Common myeloid progenitor, CD34-positive (primary cell): ENCODE measurements at regions not wholly inside any gene's neighbourhood (a gene's known extent, or its start where the extent isn't known, plus 50 kb on each side); places are given as distances from the start of the nearest gene placed in this dataset.

ENCODE experiments used
- CTCF ChIA-PET: fragments of 350-600 bp; sonication (Branson Sonifier 250); formaldehyde crosslinking; loops from one replicate; lab custom pipeline; 2021; ENCODE audit warnings: antibody characterized with exemption; lab: Charles Lee
- POLR2A ChIA-PET: fragments of 350-600 bp; sonication (Branson Sonifier 250); formaldehyde crosslinking; loops from one replicate; lab custom pipeline; 2021; ENCODE audit warnings: antibody characterized with exemption; lab: Charles Lee
- DNase-seq, 3 donors: peaks; one replicate each; pipeline versions ENCODE4 v3.0.0 to v3.0.0-alpha.2; 2013
- H3K27ac ChIP-seq, 2 experiments: 1 replicate in 1 of 2; 2 replicates in 1 of 2; pipeline ENCODE4 v1.7.0; 2013; ENCODE audit warnings: inconsistent platforms in 2 of 2, low read length in 2 of 2, mild to moderate bottlenecking in 2 of 2, low read depth in 1 of 2, moderate library complexity in 1 of 2; ENCODE audit not compliant: severe bottlenecking in 2 of 2, insufficient read depth in 1 of 2, poor library complexity in 1 of 2
- H3K27me3 ChIP-seq, 5 experiments: replicated peaks in 2 of 5; 1 replicate in 3 of 5; 2 replicates in 2 of 5; pipeline versions ENCODE4 v1.6.1 to v1.7.0; 2013; ENCODE audit warnings: low read length in 4 of 5, mild to moderate bottlenecking in 2 of 5, moderate library complexity in 2 of 5, inconsistent platforms in 1 of 5; ENCODE audit not compliant: insufficient read depth in 5 of 5, control insufficient read depth in 4 of 5
- H3K36me3 ChIP-seq, 4 experiments: 1 replicate in 2 of 4; 2 replicates in 2 of 4; pipeline versions ENCODE4 v1.6.1 to v1.7.0; 2013; ENCODE audit warnings: low read length in 3 of 4, control low read depth in 1 of 4, mild to moderate bottlenecking in 1 of 4; ENCODE audit not compliant: control insufficient read depth in 4 of 4, insufficient read depth in 4 of 4
- H3K4me1 ChIP-seq, 4 experiments: 1 replicate in 3 of 4; 2 replicates in 1 of 4; pipeline versions ENCODE4 v1.6.1 to v1.7.1; 2013; ENCODE audit warnings: low read length in 3 of 4, mild to moderate bottlenecking in 3 of 4, control low read depth in 1 of 4, inconsistent platforms in 1 of 4, moderate library complexity in 1 of 4; ENCODE audit not compliant: control insufficient read depth in 4 of 4, insufficient read depth in 4 of 4; ENCODE audit errors: control extremely low read depth in 1 of 4
- H3K4me3 ChIP-seq, 7 experiments: 1 replicate in 4 of 7; 2 replicates in 3 of 7; pipeline versions ENCODE4 v1.5.1 to v1.7.0; 2013; ENCODE audit warnings: mild to moderate bottlenecking in 7 of 7, low read length in 6 of 7, moderate library complexity in 6 of 7, inconsistent platforms in 2 of 7, low read depth in 2 of 7, control low read depth in 1 of 7; ENCODE audit not compliant: insufficient read depth in 4 of 7, control insufficient read depth in 1 of 7; ENCODE audit errors: extremely low read depth in 1 of 7
- H3K9me3 ChIP-seq, 5 experiments: 1 replicate in 4 of 5; 2 replicates in 1 of 5; pipeline versions ENCODE4 v1.6.1 to v1.7.1; 2013; ENCODE audit warnings: low read length in 4 of 5, mild to moderate bottlenecking in 2 of 5, inconsistent platforms in 1 of 5, low read depth in 1 of 5, moderate library complexity in 1 of 5; ENCODE audit not compliant: control insufficient read depth in 4 of 5, insufficient read depth in 2 of 5; ENCODE audit errors: control extremely low read depth in 1 of 5
- WGBS: methylation state at CpG from one replicate; pipeline ENCODE4 v1.1.5; 2013; ENCODE audit not compliant: insufficient coverage; 5-methylcytosine and 5-hydroxymethylcytosine counted together

GRCh38 chr6:164195942-164196281 is 781.4 kb downstream of the QKI start:
- H3K36me3 ChIP-seq: no peaks in the 10 kb centered on the region
- no peak overlapping the region for H3K4me3 ChIP-seq
- no peaks in the 10 kb centered on the region for H3K27me3 ChIP-seq
- ChIA-PET POLR2A (no interaction called here), CTCF (no interaction called here)
- no peaks in the 10 kb centered on the region for H3K9me3 ChIP-seq
- no peaks in the 10 kb centered on the region for H3K4me1 ChIP-seq
- no peak for DNase-seq
- H3K27ac ChIP-seq: no peak overlapping the region
- WGBS: no CpG with 5 or more reads among the region's 1 CpG

GRCh38 chr6:164195278-164195941 is 780.9 kb downstream of the QKI start:
- no peaks in the 10 kb centered on the region for H3K9me3 ChIP-seq
- H3K27ac ChIP-seq: no peak overlapping the region
- DNase-seq: no peak
- no peaks in the 10 kb centered on the region for H3K27me3 ChIP-seq
- POLR2A ChIA-PET: no interaction called here
- no peak overlapping the region for H3K4me3 ChIP-seq
- CTCF ChIA-PET: interaction anchor here (1.0 kb wide), 1 partner anchor 49 kb away, joined by 3 read pairs; no protein-coding TSS in a partner anchor
- no peaks in the 10 kb centered on the region for H3K36me3 ChIP-seq
- WGBS: 98% methylated on average over 5 of the region's 6 CpGs
- no peaks in the 10 kb centered on the region for H3K4me1 ChIP-seq

GRCh38 chr6:164188861-164189260 is 774.3 kb downstream of the QKI start:
- ChIA-PET POLR2A (no interaction called here), CTCF (no interaction called here)
- Histone ChIP-seq H3K4me3 (no peak overlapping the region), H3K27ac (no peak overlapping the region), H3K4me1 (no peaks in the 10 kb centered on the region), H3K27me3 (no peaks in the 10 kb centered on the region), H3K36me3 (no peaks in the 10 kb centered on the region), H3K9me3 (no peaks in the 10 kb centered on the region)
- WGBS: 83% methylated on average over 2 of the region's 4 CpGs
- DNase-seq: no peak

GRCh38 chr6:164185471-164185871 is 771.0 kb downstream of the QKI start:
- WGBS: 78% methylated on average over 5 of the region's 7 CpGs
- ChIA-PET POLR2A (no interaction called here), CTCF (no interaction called here)
- DNase-seq: no peak
- no peak overlapping the region for H3K4me3 ChIP-seq
- H3K4me1 ChIP-seq: no peaks in the 10 kb centered on the region
- no peak overlapping the region for H3K27ac ChIP-seq
- no peaks in the 10 kb centered on the region for H3K27me3 ChIP-seq
- no peaks in the 10 kb centered on the region for H3K36me3 ChIP-seq
- no peaks in the 10 kb centered on the region for H3K9me3 ChIP-seq

- H3K27me3 ChIP-seq: no peaks in the 10 kb centered on the region
- H3K9me3 ChIP-seq: no peaks in the 10 kb centered on the region
- DNase-seq: no peak
- no peak overlapping the region for H3K27ac ChIP-seq
- 95% methylated on average over 4 of the region's 4 CpGs for WGBS
- no peaks in the 10 kb centered on the region for H3K4me1 ChIP-seq
- ChIA-PET POLR2A (no interaction called here), CTCF (no interaction called here)
- H3K36me3 ChIP-seq: no peaks in the 10 kb centered on the region
- H3K4me3 ChIP-seq: no peak overlapping the region
Observed at GRCh38 chr6:164184410-164184809, 769.9 kb downstream of the QKI start.

- no peaks in the 10 kb centered on the region for H3K27me3 ChIP-seq
- H3K9me3 ChIP-seq: no peaks in the 10 kb centered on the region
- DNase-seq: no peak
- H3K36me3 ChIP-seq: no peaks in the 10 kb centered on the region
- CTCF ChIA-PET: no interaction called here
- H3K4me1 ChIP-seq: no peaks in the 10 kb centered on the region
- POLR2A ChIA-PET: no interaction called here
- H3K27ac ChIP-seq: no peak overlapping the region
- no peak overlapping the region for H3K4me3 ChIP-seq
- WGBS: 89% methylated on average over 3 of the region's 6 CpGs
Observed at GRCh38 chr6:164183556-164184123, 769.1 kb downstream of the QKI start.

- no peak for DNase-seq
- CTCF ChIA-PET: no interaction called here
- Histone ChIP-seq H3K4me1 (no peaks in the 10 kb centered on the region), H3K27me3 (no peaks in the 10 kb centered on the region), H3K4me3 (no peak overlapping the region), H3K27ac (no peak overlapping the region), H3K9me3 (no peaks in the 10 kb centered on the region), H3K36me3 (no peaks in the 10 kb centered on the region)
- POLR2A ChIA-PET: no interaction called here
- WGBS: 13% methylated on average over 2 of the region's 2 CpGs
Observed at GRCh38 chr6:164178679-164179332, 764.3 kb downstream of the QKI start.
